ENCODE measurements at regions not wholly inside any gene's neighbourhood (a gene's known extent, or its start where the extent isn't known, plus 50 kb on each side); places are given as distances from the start of the nearest gene placed in this dataset.

DNA sequence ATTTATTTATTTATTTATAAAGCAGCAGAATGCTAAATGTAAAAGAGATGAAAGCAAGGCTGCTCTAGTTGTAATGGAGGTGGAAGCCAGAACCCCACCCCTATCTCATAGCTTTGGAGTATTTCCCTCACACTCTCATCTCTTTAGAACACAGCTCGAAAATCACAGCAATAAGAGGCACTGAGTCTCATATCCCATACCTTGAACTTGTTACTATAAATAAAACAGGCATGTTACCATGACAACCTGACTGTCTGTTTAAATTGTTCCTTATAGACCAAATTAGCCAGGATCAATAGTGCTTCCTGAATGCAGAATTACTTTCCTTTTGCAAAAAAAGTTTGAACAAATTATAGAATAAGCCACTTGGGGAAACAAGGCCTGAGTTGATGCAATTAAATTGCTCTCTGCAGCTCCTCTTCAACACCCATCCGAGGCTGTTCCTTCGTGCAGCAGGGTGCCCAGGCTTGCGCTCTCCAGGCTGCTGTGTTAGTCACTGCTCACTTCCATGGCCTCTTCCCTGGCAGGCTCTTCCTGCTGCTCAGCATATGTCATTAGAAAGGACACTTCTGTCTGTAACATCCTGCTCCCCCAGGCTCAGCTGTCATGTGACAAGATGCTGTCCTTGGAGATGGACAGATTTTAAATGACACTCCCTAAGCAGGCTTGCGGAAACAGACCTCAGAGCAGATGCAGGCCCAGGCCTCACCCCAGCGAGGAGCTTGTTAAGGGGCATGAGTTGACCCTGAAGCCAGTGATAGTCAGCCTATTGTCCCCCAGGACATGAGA is 120.2 kb downstream of the CARTPT start:
- TF ChIP-seq, protein P1, sequence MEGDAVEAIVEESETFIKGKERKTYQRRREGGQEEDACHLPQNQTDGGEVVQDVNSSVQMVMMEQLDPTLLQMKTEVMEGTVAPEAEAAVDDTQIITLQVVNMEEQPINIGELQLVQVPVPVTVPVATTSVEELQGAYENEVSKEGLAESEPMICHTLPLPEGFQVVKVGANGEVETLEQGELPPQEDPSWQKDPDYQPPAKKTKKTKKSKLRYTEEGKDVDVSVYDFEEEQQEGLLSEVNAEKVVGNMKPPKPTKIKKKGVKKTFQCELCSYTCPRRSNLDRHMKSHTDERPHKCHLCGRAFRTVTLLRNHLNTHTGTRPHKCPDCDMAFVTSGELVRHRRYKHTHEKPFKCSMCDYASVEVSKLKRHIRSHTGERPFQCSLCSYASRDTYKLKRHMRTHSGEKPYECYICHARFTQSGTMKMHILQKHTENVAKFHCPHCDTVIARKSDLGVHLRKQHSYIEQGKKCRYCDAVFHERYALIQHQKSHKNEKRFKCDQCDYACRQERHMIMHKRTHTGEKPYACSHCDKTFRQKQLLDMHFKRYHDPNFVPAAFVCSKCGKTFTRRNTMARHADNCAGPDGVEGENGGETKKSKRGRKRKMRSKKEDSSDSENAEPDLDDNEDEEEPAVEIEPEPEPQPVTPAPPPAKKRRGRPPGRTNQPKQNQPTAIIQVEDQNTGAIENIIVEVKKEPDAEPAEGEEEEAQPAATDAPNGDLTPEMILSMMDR (IDR thresholded peaks at IDR 0.05) = no peak
- no peak for TF ChIP-seq POLR2A (IDR thresholded peaks at IDR 0.05)

All from testis (tissue), 2 donors.